ENCODE measurements at regions not wholly inside any gene's neighbourhood (a gene's known extent, or its start where the extent isn't known, plus 50 kb on each side); places are given as distances from the start of the nearest gene placed in this dataset.

DNA sequence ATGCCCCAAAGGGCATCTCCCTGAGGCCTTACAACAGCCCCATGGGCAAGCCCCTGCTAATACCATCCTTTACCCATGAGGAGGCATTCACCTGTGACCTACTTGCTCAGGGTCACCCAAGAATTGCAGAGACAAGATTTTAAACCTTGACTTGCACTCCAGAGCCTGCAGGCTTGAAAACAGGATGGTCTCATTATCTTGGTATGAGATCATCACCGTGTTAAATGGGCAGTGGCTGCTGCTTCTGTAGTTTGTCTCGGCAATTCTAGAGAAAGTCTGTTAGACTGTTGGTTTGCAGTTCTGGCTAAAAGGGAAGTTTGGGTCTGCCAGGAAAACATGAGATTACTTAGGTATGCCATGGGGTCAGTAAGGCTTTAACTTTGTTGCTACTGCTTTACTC lies 698.9 kb downstream of the GALR1 start:
- DNase-seq = no peak

DNA sequence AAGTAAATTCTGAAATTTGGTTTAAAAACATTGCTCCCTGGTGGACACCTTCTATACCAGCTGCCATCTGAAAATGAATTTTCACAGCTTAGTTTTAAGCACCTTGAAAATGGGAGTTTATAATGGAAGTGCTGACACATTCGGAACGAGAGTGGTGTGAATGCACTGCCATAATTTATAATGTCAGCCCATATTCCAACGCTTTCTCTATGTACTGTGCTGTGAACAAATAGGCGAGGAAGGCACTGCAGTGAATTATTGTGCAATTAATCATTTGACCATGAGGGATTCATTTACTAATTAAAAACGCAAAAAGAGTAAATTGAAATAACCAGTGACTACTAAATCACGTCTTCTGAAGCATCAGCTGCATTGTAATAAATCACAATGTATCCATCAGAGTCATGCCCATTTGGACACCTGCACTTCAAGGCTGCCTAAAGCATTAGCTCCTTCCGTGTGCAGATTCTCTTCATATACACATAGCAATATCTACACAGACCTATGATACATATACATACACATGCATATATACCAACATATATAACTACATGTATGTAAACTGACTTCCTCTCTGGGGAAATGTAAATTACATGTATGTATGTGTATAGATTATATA lies 699.8 kb downstream of the GALR1 start:
- no peak for DNase-seq

DNA sequence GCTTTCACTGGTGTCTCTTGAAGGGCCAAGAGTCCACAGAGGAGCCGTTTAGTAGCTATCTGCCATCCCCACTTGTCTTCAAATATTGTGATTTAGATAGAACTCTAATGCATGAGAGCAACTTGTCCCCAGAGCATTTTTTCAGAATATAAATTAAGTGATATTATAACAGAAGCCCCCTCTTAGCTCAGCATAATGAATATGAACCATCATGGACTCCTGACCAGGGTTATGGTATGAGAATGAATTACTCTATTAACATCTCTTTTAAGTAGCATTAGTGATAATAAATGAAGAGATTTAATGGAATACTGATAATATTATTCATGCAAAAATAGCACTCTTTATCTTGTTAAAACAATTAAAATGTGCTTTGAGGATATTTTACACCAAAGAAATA lies 709.6 kb downstream of the GALR1 start:
- no peak for DNase-seq

- no peak for DNase-seq
Measured at GRCh38 chr18:77960791-77961410, 711.3 kb downstream of the GALR1 start.

- no peak for DNase-seq
Measured at GRCh38 chr18:77967071-77967470, 717.4 kb downstream of the GALR1 start.

DNA sequence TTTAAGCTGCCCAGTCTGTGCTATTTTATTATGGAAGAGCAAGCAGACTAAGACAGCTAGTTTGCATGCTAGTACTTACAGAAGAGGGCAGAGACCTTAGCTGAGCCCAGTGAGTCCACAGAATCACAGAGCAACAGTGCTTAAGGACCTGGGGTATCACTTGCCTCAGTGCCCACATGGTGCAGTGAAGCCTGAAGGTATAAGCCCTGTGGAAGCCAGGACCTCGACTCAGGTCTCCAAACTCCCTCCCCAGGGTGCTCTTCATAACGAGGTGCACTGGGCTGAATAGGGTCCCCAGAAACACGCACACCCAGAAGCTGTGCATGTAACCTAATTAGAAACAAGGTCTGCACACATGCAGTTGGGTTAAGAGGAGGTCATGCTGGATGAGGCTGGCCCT lies 718.1 kb downstream of the GALR1 start:
- no peak for DNase-seq

- no peak for DNase-seq
Measured at GRCh38 chr18:77969972-77970371, 720.3 kb downstream of the GALR1 start.

DNA sequence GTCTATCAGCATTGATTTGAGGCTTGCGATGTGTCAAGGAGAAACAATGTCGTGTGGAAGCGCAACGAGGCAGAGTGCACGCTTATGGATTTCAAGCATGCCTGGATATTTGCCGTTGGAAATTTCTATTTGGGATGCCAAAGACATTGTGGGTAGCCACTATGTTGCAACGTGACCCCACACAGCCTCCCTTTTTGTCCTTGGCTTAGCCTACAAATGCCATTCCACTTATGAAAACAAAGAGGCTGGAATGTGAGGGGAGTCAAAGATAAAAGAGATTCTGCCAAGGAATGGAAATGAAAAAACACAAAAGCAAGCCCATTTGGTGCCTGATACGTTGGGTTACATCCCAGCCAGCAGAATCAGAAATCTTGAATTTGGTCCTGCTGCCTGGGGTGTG lies 721.2 kb downstream of the GALR1 start:
- no peak for DNase-seq

GRCh38 chr18:77973745-77974144 lies 724.1 kb downstream of the GALR1 start:
- no peak for DNase-seq

GRCh38 chr18:77974329-77974728 lies 724.7 kb downstream of the GALR1 start:
- DNase-seq = no peak

DNA sequence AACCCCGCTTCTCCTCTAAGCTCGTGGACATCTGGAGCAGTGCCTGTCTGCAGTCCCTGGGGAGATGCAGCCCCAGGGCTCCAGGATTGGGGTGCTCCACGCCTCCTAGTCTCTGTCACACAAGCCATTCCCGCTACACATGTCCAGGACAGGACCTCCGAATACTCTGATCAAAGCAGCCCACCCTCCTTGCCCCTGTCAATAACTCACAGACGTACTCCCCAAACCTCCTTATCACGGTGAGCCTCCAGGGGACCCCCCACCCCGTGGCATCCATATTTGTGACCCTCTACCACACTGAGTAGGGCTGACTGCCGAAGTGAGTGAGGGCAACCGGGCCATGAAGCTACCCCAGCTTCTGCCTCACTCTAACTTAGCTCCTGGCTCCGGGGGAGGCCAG lies 727.7 kb downstream of the GALR1 start:
- no peak for DNase-seq

DNA sequence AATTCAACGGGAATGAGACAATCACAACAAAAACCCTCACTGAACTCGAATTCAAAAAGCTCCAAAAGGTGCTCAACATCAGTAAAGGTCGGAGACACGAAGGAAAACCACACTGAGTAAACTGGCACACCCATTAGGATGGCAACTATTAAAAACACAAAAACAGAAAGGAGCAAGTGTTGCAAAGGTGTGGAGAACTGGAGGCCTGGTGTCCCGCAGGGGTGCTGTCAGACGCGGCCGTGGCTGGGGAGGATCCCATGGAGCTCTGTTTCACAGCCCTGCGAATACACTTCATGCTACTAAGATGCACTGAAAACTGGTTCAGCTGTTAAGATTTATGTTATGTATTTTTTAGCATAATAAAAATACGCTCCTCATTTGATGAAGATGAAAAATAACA lies 730.6 kb downstream of the GALR1 start:
- DNase-seq = no peak

- no peak for DNase-seq
Measured at GRCh38 chr18:77981874-77982273, 732.2 kb downstream of the GALR1 start.

GRCh38 chr18:77983270-77983669 lies 733.6 kb downstream of the GALR1 start:
- DNase-seq = no peak

- no peak for DNase-seq
Measured at GRCh38 chr18:77984178-77984577, 734.5 kb downstream of the GALR1 start.

DNA sequence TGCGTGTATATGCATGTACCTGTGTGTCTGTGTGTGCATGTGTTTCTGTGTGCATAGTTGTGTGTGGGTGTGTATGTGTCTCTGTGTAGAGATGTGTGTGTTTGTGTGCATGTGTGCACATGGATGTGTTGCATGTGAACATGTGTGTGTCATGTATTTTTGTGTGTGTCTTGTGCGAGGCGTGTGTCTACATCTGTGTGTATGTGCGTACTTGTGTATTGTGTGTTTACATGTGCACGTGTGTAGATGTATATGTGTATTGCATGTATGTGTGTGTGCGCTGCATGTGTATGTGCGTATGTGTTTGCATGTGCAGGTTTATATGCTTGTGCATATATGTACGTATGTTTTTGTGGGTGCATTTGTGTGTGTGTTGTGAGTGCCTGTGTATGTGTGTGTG lies 735.2 kb downstream of the GALR1 start:
- no peak for DNase-seq

- no peak for DNase-seq
Measured at GRCh38 chr18:77985526-77986281, 736.1 kb downstream of the GALR1 start.

- DNase-seq = no peak
Measured at GRCh38 chr18:77990131-77990530, 740.5 kb downstream of the GALR1 start.

DNA sequence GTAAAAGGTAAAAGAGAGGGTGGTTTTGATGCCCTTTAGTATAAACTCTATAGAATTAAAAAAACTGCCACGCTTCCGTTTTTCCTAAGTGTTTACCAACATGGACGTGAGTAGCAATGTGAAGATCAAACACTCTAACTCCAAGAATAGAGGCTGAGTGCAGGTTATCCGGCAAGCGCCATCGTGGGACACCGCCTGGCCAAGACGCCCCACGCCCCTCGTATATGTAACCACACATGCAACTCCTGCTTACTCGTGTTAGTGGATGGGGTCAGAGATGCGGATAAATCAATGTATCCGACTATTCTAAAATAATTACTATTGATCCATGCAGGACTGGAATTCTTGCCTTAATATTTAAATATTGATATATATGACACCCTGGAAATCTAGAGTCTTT lies 741.3 kb downstream of the GALR1 start:
- no peak for DNase-seq

- no peak for DNase-seq
Measured at GRCh38 chr18:77992057-77992456, 742.4 kb downstream of the GALR1 start.

GRCh38 chr18:77993188-77993981 lies 743.7 kb downstream of the GALR1 start:
- no peak for DNase-seq

GRCh38 chr18:77995593-77995992 lies 745.9 kb downstream of the GALR1 start:
- DNase-seq = no peak

DNA sequence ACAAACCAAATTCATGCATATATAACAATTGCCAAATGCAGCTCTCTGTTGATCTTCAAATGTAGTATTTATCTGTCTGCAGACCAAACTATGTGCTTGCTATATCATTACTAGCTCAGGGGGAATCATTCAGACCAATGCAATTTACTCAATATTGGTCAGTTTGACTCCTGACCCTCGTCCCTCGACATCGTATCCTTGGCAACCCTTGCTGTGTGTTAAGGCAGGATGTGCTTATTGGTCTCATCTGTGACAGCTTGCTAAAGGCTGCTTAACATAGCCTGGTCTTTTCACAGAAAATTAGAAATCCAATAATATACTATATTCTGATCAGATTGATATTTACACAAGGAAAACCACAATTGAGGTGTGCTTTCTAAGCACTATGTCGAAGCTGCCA lies 747.1 kb downstream of the GALR1 start:
- DNase-seq = no peak

DNA sequence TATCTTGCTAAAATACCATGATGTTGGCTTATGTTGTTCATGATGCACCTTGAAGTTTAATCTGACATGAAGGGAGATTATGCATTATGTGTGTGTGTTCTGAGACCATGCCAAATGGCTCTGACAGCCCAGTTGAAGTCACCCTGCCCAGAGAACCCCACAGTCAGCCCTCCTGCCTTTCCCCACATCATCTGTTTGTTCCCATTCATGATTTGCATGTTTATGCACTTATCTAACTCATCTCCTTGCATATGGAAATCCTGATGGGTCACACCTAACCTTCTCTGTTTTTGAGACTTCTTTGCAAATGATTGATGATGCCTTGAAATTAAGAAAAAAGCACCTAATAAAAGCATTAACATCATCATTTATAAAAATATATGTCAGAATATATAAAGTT lies 752.2 kb downstream of the GALR1 start:
- DNase-seq = no peak

Measured in SHP77 treated with DMSO at 0.1 percent for 48 hours (cell line).